Gastroesophageal sphincter (tissue), 4 donors: ENCODE measurements at regions not wholly inside any gene's neighbourhood (a gene's known extent, or its start where the extent isn't known, plus 50 kb on each side); places are given as distances from the start of the nearest gene placed in this dataset.

Experiments
- ATAC-seq: fragments of 150-250 bp; one replicate; pipeline ENCODE4 v1.9.1; 2016; ENCODE audit warnings: mild to moderate bottlenecking, moderate library complexity
- H3K27ac ChIP-seq, 4 donors: fragments of 200-600 bp; sonication (generic) in 3 of 4; 1 replicate in 3 of 4; 2 replicates in 1 of 4; pipeline ENCODE4 v1.5.1; 2016 to 2019
- H3K27me3 ChIP-seq: fragments of 200-600 bp; sonication (generic); one replicate; pipeline ENCODE4 v1.5.1; 2019
- H3K36me3 ChIP-seq, 2 donors: fragments of 200-600 bp; sonication (generic); one replicate each; pipeline ENCODE4 v1.5.1; 2019; ENCODE audit warnings: control low read depth in 1 of 2
- H3K4me1 ChIP-seq, 3 donors: fragments of 200-600 bp; sonication (generic); 1 replicate in 2 of 3; 2 replicates in 1 of 3; pipeline ENCODE4 v1.5.1; 2016 to 2019; ENCODE audit warnings: control low read depth in 2 of 3
- H3K4me3 ChIP-seq, 2 donors: fragments of 200-600 bp; sonication (generic); one replicate each; pipeline ENCODE4 v1.5.1; 2019; ENCODE audit warnings: mild to moderate bottlenecking in 1 of 2, moderate library complexity in 1 of 2
- H3K9me3 ChIP-seq, 3 donors: fragments of 200-600 bp; sonication (generic); one replicate each; pipeline ENCODE4 v1.5.1; 2017 to 2019; ENCODE audit warnings: control low read depth in 2 of 3
- CTCF ChIP-seq, 4 experiments: fragments of 200-600 bp in 2 of 4; fragments of 450-650 bp in 2 of 4; sonication (generic) in 1 of 4; IDR thresholded peaks; one replicate each; pipeline ENCODE4 v1.5.1; 2017 to 2019; ENCODE audit warnings: antibody characterized with exemption in 4 of 4, mild to moderate bottlenecking in 2 of 4, moderate library complexity in 2 of 4
- EP300 ChIP-seq: sonication (generic); formaldehyde crosslinking; IDR thresholded peaks from one replicate; pipeline ENCODE4 v1.6.1; 2017; ENCODE audit warnings: antibody characterized with exemption, mild to moderate bottlenecking
- POLR2A ChIP-seq, 2 donors: fragments of 450-650 bp; IDR thresholded peaks; one replicate each; pipeline ENCODE4 v1.6.1; 2017; ENCODE audit warnings: antibody characterized with exemption in 2 of 2, mild to moderate bottlenecking in 2 of 2, moderate library complexity in 1 of 2
- POLR2AphosphoS5 ChIP-seq: sonication (generic); formaldehyde crosslinking; IDR thresholded peaks from one replicate; pipeline ENCODE4 v1.6.1; 2017; ENCODE audit warnings: antibody characterized with exemption
- WGBS, 2 donors: methylation state at CpG; one replicate each; pipeline ENCODE4 v1.1.5; 2018; ENCODE audit warnings: low coverage in 1 of 2; 5-methylcytosine and 5-hydroxymethylcytosine counted together

GRCh38 chr9:3698531-3698930, 172.7 kb upstream of the RFX3 start:
- no peak for ATAC-seq

GRCh38 chr9:3698076-3698475, 172.3 kb upstream of the RFX3 start:
- TF ChIP-seq POLR2AphosphoS5 = no peak
- no peak for TF ChIP-seq EP300
- no peak for TF ChIP-seq CTCF (IDR thresholded peaks at IDR 0.05)
- TF ChIP-seq POLR2A (IDR thresholded peaks at IDR 0.05) = no peak
- H3K36me3 ChIP-seq = no peaks in the 10 kb centered on the region
- no peak overlapping the region for H3K27ac ChIP-seq
- H3K27me3 ChIP-seq = no peaks in the 10 kb centered on the region
- H3K4me3 ChIP-seq = no peak overlapping the region
- no peaks in the 10 kb centered on the region for H3K9me3 ChIP-seq
- no peaks in the 10 kb centered on the region for H3K4me1 ChIP-seq
- ATAC-seq = no peak
- WGBS, 2 donors = 72 to 82% methylated on average over 2 to 3 of the region's 3 CpGs

More at GRCh38 chr9:3698531-3698930, 172.7 kb upstream of the RFX3 start:
- WGBS, 2 donors = 54% methylated on average over 2 of the region's 3 CpGs; no CpG with 5 or more reads in 1 of the 2 donors
- Histone ChIP-seq H3K9me3 (no peaks in the 10 kb centered on the region), H3K4me3 (no peak overlapping the region), H3K4me1 (no peaks in the 10 kb centered on the region), H3K27ac (no peak overlapping the region), H3K27me3 (no peaks in the 10 kb centered on the region), H3K36me3 (no peaks in the 10 kb centered on the region)
- TF ChIP-seq EP300 (no peak), CTCF (IDR thresholded peaks at IDR 0.05) (no peak), POLR2A (IDR thresholded peaks at IDR 0.05) (no peak), POLR2AphosphoS5 (no peak)

GRCh38 chr9:3696368-3696767, 170.6 kb upstream of the RFX3 start:
- TF ChIP-seq CTCF (IDR thresholded peaks at IDR 0.05) = no peak
- TF ChIP-seq POLR2A (IDR thresholded peaks at IDR 0.05) = no peak
- no peak for TF ChIP-seq POLR2AphosphoS5
- no peak for TF ChIP-seq EP300
- Histone ChIP-seq H3K4me3 (no peak overlapping the region), H3K27me3 (no peaks in the 10 kb centered on the region), H3K9me3 (no peaks in the 10 kb centered on the region), H3K36me3 (no peaks in the 10 kb centered on the region), H3K4me1 (no peaks in the 10 kb centered on the region), H3K27ac (no peak overlapping the region)
- WGBS, 2 donors = 20 to 44% methylated on average over 2 of the region's 2 CpGs
- ATAC-seq = no peak

- WGBS, 2 donors = 82 to 83% methylated on average over 1 of the region's 1 CpG
- no peak for ATAC-seq
- Histone ChIP-seq H3K9me3 (no peaks in the 10 kb centered on the region), H3K27ac (no peak overlapping the region), H3K4me1 (no peaks in the 10 kb centered on the region), H3K4me3 (no peak overlapping the region), H3K27me3 (no peaks in the 10 kb centered on the region), H3K36me3 (no peaks in the 10 kb centered on the region)
- TF ChIP-seq EP300 (no peak), POLR2A (IDR thresholded peaks at IDR 0.05) (no peak), CTCF (IDR thresholded peaks at IDR 0.05) (no peak), POLR2AphosphoS5 (no peak)
Measured at GRCh38 chr9:3692606-3693005, 166.8 kb upstream of the RFX3 start.

- Histone ChIP-seq H3K9me3 (no peaks in the 10 kb centered on the region), H3K27me3 (no peaks in the 10 kb centered on the region), H3K36me3 (no peaks in the 10 kb centered on the region), H3K4me3 (no peak overlapping the region), H3K27ac (no peak overlapping the region), H3K4me1 (no peaks in the 10 kb centered on the region)
- TF ChIP-seq EP300 = no peak
- no peak for TF ChIP-seq POLR2A (IDR thresholded peaks at IDR 0.05)
- no peak for TF ChIP-seq POLR2AphosphoS5
- TF ChIP-seq CTCF (IDR thresholded peaks at IDR 0.05) = no peak
- ATAC-seq = no peak
- WGBS, 2 donors = 74 to 93% methylated on average over 3 to 4 of the region's 4 CpGs
Measured at GRCh38 chr9:3689555-3689954, 163.8 kb upstream of the RFX3 start.
